MM.1S (cell line): ENCODE measurements at regions not wholly inside any gene's neighbourhood (a gene's known extent, or its start where the extent isn't known, plus 50 kb on each side); places are given as distances from the start of the nearest gene placed in this dataset.

Experiments used
- DNase-seq: peaks from one replicate; pipeline ENCODE4 v3.0.0-alpha.2; 2015
- H2AFZ ChIP-seq: fragments of 300-600 bp; sonication (generic); 2 replicates; pipeline ENCODE4 v1.6.0; 2016; ENCODE audit warnings: antibody characterized with exemption, low read length
- H3F3A ChIP-seq: fragments of 300-600 bp; sonication (generic); 2 replicates; pipeline ENCODE4 v1.6.1; 2016; ENCODE audit warnings: mild to moderate bottlenecking, antibody characterized with exemption, low read length, moderate library complexity, mixed read lengths; ENCODE audit not compliant: insufficient read depth
- H3K27ac ChIP-seq: fragments of 300-600 bp; sonication (generic); 2 replicates; pipeline ENCODE4 v1.5.1; 2016; ENCODE audit warnings: mild to moderate bottlenecking, low read length
- H3K27me3 ChIP-seq: fragments of 300-600 bp; sonication (generic); replicated peaks from 2 replicates; pipeline ENCODE4 v1.6.0; 2016; ENCODE audit warnings: low read length; ENCODE audit not compliant: insufficient read depth
- H3K36me3 ChIP-seq: fragments of 300-600 bp; sonication (generic); replicated peaks from 2 replicates; pipeline ENCODE4 v1.6.1; 2016; ENCODE audit warnings: mild to moderate bottlenecking, low read length, mixed read lengths; ENCODE audit not compliant: insufficient read depth
- H3K4me1 ChIP-seq: fragments of 300-600 bp; sonication (generic); 2 replicates; pipeline ENCODE4 v1.6.1; 2016; ENCODE audit warnings: low read length, mixed read lengths
- H3K4me2 ChIP-seq: fragments of 300-600 bp; sonication (generic); 2 replicates; pipeline ENCODE4 v1.6.0; 2016; ENCODE audit warnings: low read depth, low read length
- H3K4me3 ChIP-seq: fragments of 300-600 bp; sonication (generic); 2 replicates; pipeline ENCODE4 v1.5.1; 2016; ENCODE audit warnings: low read length, mixed read lengths
- H3K79me2 ChIP-seq: fragments of 300-600 bp; sonication (generic); 2 replicates; pipeline ENCODE4 v1.6.1; 2016; ENCODE audit warnings: mixed run types, low read length, mixed read lengths
- H3K9ac ChIP-seq: fragments of 300-600 bp; sonication (generic); 2 replicates; pipeline ENCODE4 v1.6.1; 2016; ENCODE audit warnings: low read length, mixed read lengths
- H3K9me2 ChIP-seq: fragments of 300-600 bp; sonication (generic); replicated peaks from 2 replicates; pipeline ENCODE4 v1.6.1; 2016; ENCODE audit warnings: mild to moderate bottlenecking, low read length, mixed read lengths; ENCODE audit not compliant: insufficient read depth
- H3K9me3 ChIP-seq: fragments of 300-600 bp; sonication (generic); replicated peaks from 2 replicates; pipeline ENCODE4 v1.6.1; 2016; ENCODE audit warnings: mild to moderate bottlenecking, low read length, mixed read lengths; ENCODE audit not compliant: insufficient read depth
- H4K20me1 ChIP-seq: fragments of 300-600 bp; sonication (generic); 2 replicates; pipeline ENCODE4 v1.6.1; 2016; ENCODE audit warnings: mild to moderate bottlenecking, low read length, moderate library complexity, mixed read lengths; ENCODE audit not compliant: insufficient read depth
- CTCF ChIP-seq: fragments of 300-600 bp; sonication (generic); IDR thresholded peaks from 2 replicates; pipeline ENCODE4 v1.5.1; 2016; ENCODE audit warnings: antibody characterized with exemption, low read length, mixed read lengths
- EZH2 ChIP-seq: fragments of 300-600 bp; sonication (generic); optimal IDR thresholded peaks from 2 replicates; pipeline ENCODE3; 2017; ENCODE audit warnings: low read depth, mild to moderate bottlenecking, antibody characterized with exemption, low read length, mixed read lengths
- EZH2phosphoT487 ChIP-seq: fragments of 300-600 bp; sonication (generic); IDR thresholded peaks from 2 replicates; pipeline ENCODE4 v1.6.1; 2018; ENCODE audit warnings: antibody characterized with exemption, low read length

- Histone ChIP-seq H3K9me3 (no peaks in the 10 kb centered on the region), H3K36me3 (no peaks in the 10 kb centered on the region), H3K4me2 (no peak overlapping the region), H2AFZ (no peak overlapping the region), H3F3A (no peaks in the 10 kb centered on the region), H3K27ac (no peak overlapping the region), H3K9ac (no peak overlapping the region), H3K4me3 (no peak overlapping the region), H3K4me1 (no peaks in the 10 kb centered on the region), H4K20me1 (no peaks in the 10 kb centered on the region), H3K27me3 (no peaks in the 10 kb centered on the region), H3K9me2 (no peaks in the 10 kb centered on the region), H3K79me2 (no peaks in the 10 kb centered on the region)
- no peak for TF ChIP-seq EZH2phosphoT487
- TF ChIP-seq CTCF, result no peak
- no peak for TF ChIP-seq EZH2
- no peak for DNase-seq
Observed at GRCh38 chr2:4507661-4508060, 804.3 kb downstream of the DCDC2C start.

- Histone ChIP-seq H3K27me3 (no peaks in the 10 kb centered on the region), H3K36me3 (no peaks in the 10 kb centered on the region)
Observed at GRCh38 chr2:4515871-4516761, 812.7 kb downstream of the DCDC2C start.

DNA sequence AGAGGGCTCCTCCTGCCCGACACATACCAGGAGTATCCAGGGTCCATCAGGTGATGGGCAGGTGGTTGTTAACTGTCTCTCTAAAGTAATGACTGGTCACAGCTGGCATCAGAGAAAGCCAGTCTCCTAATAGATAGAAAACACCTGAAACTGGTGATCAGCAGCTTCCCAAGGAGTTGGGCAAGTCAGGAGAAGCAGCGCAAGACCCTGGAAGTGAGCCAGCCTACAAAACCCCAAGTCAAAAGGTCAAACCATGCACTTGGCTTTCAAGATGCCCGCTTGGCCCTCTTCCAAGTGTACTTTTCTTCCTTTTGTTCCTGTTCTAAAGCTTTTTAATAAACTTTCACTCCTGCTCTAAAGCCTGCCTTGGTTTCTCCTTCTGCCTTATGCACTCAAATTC is 815.2 kb downstream of the DCDC2C start:
- H3K27ac ChIP-seq, result no peak overlapping the region
- no peak overlapping the region for H3K9ac ChIP-seq
- H3K9me2 ChIP-seq, result no peaks in the 10 kb centered on the region
- H3K9me3 ChIP-seq, result no peaks in the 10 kb centered on the region
- H3K27me3 ChIP-seq, result no peaks in the 10 kb centered on the region
- H3F3A ChIP-seq, result no peaks in the 10 kb centered on the region
- TF ChIP-seq EZH2phosphoT487, result no peak
- TF ChIP-seq EZH2, result no peak
- no peak for TF ChIP-seq CTCF
- DNase-seq, result no peak
- no peak overlapping the region for H3K4me3 ChIP-seq
- no peaks in the 10 kb centered on the region for H3K4me1 ChIP-seq
- no peaks in the 10 kb centered on the region for H4K20me1 ChIP-seq
- H3K79me2 ChIP-seq, result no peaks in the 10 kb centered on the region
- no peak overlapping the region for H3K4me2 ChIP-seq
- no peak overlapping the region for H2AFZ ChIP-seq
- H3K36me3 ChIP-seq, result no peaks in the 10 kb centered on the region

More at GRCh38 chr2:4515871-4516761, 812.7 kb downstream of the DCDC2C start:
- Histone ChIP-seq H2AFZ (no peak overlapping the region), H3K4me2 (no peak overlapping the region), H3K4me3 (no peak overlapping the region), H3K27ac (no peak overlapping the region), H3K9ac (no peak overlapping the region), H3K9me3 (no peaks in the 10 kb centered on the region), H3K9me2 (no peaks in the 10 kb centered on the region), H3K79me2 (no peaks in the 10 kb centered on the region), H3F3A (no peaks in the 10 kb centered on the region), H3K4me1 (no peaks in the 10 kb centered on the region), H4K20me1 (no peaks in the 10 kb centered on the region)
- TF ChIP-seq CTCF, result no peak
- no peak for TF ChIP-seq EZH2
- TF ChIP-seq EZH2phosphoT487, result no peak
- no peak for DNase-seq
